ENCODE measurements at regions not wholly inside any gene's neighbourhood (a gene's known extent, or its start where the extent isn't known, plus 50 kb on each side); places are given as distances from the start of the nearest gene placed in this dataset.

DNA sequence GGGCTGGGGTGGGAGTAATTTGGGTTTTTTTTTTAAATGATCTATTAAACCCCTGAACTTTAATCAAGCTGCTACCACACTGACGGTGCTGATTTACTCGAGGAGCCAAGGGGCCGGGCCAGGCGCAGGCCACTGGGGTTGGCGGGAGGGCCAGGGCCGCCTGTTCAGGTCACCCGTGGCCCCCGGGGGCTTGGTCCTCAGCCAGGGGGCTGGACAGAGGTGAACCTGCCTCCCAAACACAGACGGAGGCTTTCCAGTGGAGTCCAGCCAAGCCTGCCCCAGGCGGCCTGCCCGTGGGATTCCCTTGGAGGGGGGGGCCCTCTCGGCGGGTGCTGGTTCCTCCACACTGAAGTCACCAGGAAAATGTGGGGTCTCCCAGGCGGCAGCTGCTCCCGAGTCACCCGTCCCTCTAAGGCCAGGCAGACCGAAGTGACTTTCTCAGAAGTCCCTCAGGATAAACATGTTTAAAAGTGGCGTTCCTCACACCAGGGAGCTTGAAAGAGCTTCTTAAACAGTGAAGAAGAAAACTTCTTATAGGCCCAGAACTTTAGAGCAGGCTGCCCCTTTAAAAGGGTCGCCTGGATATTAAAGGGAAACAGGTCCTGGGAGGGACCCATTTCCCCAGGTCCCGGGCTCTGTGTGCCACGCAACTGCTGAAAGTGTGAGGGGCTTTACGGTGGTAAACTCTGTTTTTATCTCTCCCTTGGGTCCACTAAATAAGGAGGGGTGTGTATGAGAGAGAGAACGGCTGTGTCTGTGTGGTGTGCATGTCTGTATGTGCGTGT lies 167.2 kb upstream of the GSC start:
- TF ChIP-seq, protein P1, sequence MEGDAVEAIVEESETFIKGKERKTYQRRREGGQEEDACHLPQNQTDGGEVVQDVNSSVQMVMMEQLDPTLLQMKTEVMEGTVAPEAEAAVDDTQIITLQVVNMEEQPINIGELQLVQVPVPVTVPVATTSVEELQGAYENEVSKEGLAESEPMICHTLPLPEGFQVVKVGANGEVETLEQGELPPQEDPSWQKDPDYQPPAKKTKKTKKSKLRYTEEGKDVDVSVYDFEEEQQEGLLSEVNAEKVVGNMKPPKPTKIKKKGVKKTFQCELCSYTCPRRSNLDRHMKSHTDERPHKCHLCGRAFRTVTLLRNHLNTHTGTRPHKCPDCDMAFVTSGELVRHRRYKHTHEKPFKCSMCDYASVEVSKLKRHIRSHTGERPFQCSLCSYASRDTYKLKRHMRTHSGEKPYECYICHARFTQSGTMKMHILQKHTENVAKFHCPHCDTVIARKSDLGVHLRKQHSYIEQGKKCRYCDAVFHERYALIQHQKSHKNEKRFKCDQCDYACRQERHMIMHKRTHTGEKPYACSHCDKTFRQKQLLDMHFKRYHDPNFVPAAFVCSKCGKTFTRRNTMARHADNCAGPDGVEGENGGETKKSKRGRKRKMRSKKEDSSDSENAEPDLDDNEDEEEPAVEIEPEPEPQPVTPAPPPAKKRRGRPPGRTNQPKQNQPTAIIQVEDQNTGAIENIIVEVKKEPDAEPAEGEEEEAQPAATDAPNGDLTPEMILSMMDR (IDR thresholded peaks at IDR 0.05): no peak
- TF ChIP-seq POLR2AphosphoS5 (IDR thresholded peaks at IDR 0.05): no peak
- TF ChIP-seq POLR2A (IDR thresholded peaks at IDR 0.05): no peak
- no peak for TF ChIP-seq EP300 (IDR thresholded peaks at IDR 0.05)
